CD4-positive, alpha-beta T cell treated with Interleukin-6 at 100 ng/mL for 8 hours (primary cell): ENCODE measurements at regions not wholly inside any gene's neighbourhood (a gene's known extent, or its start where the extent isn't known, plus 50 kb on each side); places are given as distances from the start of the nearest gene placed in this dataset.

ENCODE experiments used
- DNase-seq: peaks from one replicate; pipeline ENCODE4 v3.0.0-alpha.2; 2020; ENCODE audit warnings: mixed read lengths, low spot score

DNA sequence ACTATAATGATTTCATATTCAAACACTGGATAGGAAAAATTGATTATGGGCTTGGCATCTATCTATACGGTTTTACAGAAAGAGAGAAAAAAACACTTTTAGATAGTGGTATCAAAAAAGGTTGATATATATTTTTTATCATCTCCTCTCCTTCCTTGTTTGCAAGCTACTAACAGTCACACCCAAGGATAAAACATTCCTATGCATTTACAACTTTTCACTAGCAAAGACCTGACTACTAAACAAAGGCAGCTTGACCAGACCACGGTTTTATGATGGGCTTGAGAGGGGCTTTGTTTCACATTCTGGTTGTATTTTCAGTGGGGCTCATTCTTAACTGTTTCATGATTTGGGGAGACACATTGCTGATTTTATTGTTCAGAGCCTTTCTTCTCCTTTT lies 477.6 kb upstream of the CITED2 start:
- DNase-seq: no peak

DNA sequence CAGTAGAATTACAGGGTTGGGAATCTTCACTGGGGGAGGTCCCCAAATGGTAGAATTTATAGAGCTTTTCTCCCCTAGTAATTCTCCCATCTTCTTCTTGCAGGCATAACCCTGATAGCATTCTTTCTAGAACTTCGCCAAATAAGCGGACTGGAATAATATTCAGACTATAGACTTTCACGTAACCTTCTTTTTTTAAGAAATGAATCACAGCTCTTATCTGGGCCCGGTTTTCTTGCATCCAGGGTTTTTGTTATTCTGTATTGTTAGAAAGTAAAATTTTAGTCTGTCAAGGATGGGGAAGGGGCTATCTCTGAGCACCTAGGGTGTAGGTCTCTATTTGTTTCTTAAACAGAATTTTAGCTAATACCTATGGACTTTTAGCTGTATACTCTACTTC lies 476.8 kb upstream of the CITED2 start:
- DNase-seq: no peak

DNA sequence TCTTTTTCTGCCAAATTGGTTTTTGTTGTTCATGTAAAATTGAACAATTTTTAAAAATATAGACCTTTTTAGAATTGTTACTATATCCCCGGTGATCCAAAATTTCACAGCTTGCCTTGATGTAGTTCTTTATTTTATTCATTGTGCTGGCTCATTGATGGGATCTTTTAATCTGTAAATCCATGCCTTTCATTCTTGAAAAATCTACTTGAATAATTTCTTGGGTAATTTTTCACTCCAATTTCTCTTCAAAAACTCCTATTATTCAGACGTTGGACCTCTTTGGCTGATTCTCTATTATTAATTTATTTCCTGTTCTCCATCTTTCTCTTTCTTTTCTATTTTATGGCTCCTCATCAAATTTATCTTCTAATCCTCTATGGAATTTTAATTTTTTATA lies 476.1 kb upstream of the CITED2 start:
- no peak for DNase-seq

DNA sequence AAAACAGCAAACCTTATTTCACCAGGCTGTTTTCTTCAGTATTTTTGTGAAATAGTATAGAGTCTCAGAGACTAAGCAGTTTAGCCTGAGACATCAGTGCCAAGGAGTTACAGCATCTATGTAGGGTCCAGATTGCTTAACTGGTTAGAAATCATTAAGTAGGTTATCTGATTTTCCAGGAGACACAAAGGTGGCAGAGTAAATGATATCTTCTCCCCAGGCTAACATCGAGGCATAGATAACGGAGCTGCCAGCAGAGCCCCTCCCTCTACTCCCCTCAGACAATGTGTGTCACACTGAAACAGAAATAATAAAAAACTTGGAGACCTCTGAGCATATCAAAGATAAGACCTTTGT lies 473.0 kb upstream of the CITED2 start:
- DNase-seq: no peak

DNA sequence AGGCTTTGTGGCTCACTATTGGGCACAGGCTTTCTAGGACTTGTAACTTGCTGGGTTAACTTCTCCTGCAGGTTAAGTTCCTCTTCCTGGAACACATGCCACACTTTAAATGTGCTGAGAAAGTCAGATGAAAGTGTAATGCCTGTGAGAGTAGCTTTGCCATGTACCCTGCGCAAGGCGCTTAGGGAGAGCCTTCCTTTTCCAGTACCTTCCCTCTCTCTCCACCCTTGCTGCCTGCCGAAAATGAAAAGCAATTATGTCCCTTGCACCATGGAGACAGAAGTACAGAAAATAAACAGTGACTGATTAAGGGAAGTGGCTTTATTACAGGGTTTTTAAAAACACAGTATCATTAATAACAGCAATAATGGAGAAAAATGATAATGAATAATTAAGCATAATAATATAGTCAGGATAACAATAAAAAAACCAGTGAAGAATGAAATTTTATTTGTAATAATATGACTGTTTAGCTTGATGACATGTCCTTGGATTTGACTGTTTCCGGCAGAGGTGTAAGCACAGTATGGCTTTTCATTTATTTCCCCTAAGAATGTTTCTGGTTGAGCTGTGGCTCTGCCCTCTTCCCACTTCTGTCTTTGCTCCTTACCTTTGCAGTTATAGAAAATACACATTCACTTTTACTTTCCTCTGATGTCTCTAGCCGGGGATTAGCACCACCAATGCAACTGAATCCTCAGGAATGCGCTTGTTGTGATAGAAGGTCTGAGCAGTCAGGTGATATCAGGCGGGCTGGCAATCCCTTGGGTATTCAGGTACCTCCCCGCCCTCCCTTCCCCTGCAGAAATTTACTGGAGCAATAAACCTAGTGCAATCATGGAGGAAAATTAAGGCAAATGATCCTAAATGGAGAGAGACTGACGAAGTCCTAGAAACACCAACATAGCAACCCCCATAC lies 472.3 kb upstream of the CITED2 start:
- no peak for DNase-seq

DNA sequence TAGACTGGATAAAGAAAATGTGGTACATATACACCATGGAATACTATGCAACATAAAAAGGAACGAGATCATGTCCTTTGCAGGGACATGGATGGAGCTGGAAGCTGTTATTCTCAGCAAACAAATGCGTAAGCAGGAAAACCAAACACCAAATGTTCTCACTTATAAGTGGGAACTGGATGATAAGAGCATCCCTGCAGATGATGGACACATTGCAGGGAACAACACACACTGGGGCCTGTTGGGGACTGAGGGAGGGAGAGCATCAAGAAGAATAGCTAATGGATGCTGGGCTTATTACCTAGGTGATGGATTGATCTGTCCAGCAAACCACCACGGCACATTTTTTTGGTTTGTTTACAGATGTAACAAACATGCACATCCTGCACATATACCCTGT lies 470.5 kb upstream of the CITED2 start:
- DNase-seq: no peak

DNA sequence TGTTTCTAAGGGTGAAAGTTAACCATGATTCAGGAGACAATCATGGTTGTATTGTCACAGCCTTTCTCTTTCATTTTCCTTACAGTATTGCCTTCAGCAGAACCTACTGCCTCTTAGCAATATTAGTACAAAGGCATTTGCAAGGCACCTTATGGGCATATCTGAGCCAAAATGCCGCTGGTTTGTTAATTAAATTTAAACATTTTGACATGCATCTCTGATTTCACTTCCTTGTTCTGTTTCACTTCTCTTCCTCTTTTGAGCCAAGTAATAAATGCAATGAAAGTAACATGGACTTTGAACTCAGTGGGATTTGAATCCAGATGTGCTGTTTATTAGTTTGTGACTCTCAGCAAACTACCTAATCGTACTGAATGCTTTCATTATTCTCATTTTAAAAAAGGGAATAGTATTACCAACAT lies 467.4 kb upstream of the CITED2 start:
- no peak for DNase-seq

DNA sequence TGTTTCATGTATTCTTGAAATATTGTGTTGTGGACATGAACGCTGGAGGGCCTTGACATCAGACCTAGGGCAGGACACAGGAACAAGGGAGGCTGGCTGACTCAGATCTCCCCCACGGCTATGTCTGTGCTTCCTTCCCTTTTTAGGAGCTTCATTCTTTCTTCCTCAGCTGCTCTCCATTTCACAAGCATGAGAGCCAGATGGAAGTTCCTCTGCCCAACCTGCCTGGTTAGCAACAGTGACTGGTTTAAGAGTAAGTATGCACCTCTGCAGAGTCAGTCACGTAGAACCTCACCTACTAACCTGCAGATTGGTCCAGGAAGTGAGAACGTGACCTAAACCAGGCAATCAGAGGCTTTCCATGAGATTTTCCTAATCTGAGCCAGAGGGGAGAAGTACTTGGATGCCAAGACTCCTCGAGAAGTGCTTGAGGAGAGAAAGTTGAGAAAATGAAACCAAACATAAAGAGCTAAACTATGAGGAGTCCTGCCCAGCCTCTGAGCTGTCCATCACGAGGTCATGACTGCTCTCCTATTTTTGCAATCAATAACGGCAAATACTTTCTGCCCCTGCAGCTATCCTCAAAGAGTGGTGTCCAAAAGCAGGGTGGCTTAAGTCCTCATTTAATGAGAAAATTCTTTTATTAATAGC lies 465.2 kb upstream of the CITED2 start:
- DNase-seq: no peak

DNA sequence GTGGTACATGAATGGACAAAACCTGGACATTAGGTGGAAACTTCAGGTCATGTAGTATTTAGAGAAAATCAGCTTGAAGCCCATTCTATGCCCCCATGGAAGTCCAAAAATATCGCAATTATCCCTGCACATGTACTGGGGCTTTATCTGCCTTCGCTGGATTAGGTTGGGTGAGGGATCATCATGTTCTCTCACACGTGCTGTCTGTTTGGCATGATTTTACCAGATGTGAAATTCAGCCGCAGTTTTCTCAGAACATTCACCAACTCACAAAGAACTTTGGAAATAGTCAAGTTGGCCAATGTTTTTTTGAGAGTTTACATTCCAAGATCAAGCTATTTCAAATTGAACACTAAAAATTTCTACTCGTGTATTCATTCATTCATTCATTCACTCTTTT lies 459.8 kb upstream of the CITED2 start:
- DNase-seq: no peak

DNA sequence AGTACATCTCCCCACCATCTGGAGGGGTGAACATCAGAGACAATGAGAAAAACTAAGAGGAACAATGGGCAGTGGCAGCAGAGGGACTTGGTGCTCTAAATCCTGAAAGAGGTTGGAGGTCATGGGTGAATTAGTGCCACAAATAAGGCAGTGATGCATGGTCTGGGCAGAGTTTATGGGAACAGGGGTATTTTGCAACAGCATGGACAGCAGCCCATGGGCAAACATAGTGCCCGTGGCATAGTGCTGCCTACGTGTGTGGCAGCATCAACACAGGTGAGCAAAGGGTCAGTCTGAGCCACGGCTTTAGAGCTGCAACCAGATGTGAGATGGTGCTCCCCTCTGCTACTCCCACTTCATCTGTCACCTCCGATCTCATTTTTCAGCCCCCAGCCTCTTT lies 459.1 kb upstream of the CITED2 start:
- no peak for DNase-seq

DNA sequence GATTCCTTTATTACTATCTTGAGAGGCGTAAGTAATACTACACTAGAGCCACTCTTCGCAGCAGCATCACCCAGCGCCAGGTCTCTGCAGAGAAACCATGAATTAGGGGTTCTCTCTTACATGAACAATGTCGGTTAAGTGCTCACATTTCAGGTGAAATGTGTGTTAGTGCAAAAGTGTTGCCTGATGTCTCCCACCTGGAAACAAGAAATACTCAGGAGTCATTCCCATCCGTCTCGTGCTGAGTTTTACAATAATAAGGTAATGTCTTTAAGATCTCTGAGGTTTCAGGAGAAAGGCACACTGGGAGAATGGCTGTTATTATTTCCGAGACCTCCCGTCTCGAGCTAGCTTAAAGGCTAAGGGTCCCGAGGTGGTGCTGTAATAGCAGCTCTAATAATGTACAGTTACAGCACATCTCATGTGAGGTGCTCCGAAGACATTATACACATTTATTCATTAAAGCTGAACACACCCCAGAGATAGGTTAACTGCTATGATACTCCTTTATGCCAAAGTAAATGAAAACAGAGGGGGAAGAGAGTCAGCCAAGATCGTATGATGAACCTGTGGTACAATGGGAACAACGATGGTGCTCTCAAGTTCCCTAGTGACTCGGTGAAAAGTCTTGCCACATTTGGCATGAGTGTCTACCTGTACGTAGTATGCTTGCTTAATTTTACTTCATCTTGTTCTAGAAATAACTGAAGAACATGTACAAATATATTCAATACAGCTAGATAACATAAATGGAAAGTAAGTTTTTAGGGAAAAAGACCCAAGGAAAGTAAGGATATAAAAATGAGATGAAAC lies 458.3 kb upstream of the CITED2 start:
- DNase-seq: no peak

DNA sequence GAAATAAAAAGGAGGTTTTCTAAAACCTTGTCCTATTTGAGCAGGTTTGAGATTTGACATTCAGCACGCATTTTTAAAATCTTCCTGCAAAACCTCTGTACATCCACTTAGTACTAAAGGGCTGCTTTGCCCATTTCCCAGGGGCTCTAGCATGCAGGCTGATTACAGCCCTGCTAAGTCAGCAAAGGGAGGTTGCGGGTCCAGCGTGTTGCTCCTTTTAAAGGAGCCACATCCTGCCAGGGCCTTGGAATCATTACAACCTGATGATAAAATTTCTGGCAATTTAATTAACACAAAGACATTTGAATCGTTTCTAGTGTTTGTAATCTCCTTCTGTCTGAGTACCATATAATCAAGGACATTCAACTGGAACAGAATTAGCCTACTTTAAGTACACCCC lies 455.1 kb upstream of the CITED2 start:
- DNase-seq: no peak

DNA sequence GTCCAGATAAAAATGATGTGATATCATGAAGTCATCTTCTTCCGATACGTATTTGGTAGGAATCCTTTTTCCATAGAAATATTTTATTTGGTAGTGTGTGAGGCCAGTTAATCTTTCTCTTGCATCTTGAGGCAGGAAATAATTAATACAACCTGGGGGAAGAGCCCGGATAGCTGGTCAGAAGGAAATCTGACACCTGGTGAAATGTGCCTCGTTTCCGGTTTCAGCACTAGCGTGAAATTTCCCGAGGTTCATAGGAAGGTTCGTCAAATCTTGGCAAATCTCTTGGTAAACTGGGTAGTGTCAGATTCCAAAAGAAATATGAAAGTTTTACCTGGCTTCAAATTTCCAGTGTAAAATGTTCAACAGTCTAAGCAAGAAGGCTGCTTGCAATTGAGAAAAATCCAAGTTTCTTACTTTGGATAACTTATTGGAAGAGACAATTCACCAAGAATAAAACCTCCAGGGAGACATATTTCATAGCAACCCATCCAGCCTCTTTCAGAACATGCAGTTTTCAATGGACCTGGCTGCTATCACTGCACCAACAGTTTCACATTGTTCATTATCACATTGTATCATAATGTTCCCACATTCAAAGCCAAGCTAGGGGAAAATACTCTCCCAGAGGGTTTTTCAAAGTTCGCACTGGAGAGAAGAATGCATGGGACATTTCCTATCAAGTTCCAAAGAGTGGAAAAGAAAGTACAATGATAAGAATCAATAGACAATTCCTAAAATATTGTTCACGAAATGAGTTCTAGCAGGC lies 454.5 kb upstream of the CITED2 start:
- DNase-seq: no peak

DNA sequence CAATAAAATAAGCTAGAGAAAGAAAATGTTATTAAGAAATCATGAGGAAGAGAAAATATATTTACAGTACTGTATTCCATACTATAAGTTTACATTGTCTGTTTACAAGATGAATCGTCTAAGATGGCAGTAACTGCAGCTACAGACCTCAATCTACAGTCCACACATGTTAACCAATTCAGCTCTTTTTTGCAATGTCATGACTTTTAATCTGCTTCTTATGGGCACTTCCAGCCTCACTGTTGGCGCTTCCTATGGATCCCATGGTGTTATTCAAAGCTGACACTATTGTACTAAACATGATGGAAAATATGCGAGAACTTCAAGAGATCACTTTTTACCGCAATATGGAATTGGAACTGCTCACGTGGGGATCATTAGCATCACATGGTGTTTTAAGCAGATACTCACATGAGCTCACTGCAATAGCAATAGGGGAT lies 451.5 kb upstream of the CITED2 start:
- DNase-seq: no peak

DNA sequence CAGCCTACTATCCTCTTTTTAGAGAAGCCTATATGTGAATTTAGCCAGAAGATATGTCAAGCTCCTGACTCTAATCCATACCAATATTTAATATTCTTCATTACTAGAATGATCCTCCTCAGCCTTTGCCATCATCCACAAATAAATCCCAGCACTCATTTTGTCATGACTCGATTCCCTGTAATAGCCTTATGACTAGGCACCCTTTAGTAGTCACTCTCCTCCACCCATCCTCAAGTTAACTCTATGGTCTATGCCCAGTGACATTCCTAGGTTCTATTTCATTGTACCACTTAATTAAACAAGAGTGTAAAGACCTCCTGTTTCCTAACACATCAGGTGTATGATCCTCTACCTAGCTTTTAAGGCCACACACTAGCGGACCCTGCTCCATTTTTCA lies 450.4 kb upstream of the CITED2 start:
- no peak for DNase-seq

DNA sequence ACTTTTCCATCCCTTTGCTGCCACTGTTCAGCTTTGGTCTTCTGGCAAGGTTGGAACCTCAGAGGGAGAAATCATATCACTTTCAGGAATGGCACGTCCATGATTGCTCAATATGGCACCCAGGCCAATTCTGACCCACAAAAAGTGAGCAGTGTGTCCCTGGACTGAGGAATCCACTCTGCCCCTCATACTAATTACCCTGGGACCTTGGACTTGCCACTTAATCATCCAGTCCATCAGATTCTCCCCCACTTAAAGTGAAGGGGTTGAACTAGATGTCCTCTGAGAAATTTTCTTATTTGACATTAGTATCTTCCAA lies 449.3 kb upstream of the CITED2 start:
- no peak for DNase-seq

DNA sequence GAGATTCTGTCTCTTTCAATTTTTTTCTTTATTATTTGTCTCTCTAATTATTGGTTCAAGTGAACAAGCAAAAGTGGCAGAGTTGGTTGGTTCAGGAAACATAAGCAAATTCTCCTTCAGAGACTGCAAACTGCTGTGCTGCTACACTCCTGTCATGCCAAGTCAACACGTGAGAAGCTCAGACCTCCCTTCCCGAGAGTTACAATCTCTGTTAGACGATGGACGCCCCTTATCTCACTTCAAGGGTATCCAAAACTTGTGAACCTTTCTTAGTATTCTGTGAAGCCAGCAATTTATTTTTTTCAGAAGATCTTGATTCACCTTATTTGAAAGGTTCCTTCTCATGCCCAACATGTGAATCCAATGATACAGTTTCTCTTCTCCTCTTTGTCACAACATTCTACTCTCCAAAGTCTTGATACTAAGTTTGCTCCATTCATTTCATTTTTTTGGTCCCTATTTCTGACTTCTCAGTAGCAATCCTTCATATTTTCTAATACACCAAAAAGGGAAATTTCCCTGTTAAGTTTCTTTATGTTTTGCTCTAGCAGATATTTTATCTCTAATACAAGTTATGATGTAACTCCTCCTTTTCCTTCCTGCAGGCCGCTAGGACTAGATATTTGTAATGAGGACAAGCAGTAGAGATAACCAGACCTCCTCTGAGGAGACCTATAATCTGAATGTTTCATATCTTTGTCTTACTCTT lies 448.8 kb upstream of the CITED2 start:
- no peak for DNase-seq

DNA sequence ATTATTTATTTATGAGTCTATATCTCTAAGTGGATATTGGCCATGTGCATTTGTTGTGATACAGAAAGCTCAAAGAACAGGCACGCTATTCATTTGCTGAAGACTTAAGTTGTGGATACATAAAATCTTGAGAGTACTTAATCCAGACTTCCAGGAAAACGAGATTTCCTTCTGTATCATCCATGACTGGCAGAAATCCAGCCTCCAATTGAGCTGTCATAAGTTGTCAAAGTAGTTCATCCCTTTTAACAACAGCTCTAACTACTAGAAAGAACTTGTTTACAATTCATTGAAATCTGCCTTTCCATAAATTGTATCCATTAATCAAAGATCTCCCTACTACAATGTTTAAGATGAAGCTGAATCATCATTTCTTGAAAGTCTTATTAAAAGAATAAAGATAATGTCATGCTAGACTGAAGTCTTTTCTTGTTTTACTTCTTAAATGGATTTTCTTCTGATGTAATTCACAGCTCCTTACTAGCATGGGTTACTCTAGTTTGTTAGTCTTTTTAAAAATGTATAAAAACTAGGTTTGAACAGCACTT lies 447.3 kb upstream of the CITED2 start:
- DNase-seq: no peak

DNA sequence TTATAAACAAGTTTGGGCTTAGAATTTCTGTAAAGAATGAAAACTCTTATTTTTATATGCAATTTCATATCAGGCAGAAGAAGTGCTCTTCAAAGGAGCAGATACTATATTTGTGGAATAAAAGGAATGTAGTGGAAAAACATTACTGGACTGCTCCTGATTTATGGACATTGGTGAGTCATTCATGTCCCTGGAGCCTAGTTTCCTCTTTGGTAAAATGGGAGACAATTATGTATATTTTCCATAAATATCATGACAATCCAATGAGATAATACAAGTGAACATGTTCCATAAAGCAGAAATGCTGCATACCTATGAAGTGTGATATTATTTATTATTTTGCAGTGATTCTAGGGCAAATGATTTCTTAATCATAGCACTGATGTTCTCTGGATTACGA lies 445.8 kb upstream of the CITED2 start:
- DNase-seq: no peak

DNA sequence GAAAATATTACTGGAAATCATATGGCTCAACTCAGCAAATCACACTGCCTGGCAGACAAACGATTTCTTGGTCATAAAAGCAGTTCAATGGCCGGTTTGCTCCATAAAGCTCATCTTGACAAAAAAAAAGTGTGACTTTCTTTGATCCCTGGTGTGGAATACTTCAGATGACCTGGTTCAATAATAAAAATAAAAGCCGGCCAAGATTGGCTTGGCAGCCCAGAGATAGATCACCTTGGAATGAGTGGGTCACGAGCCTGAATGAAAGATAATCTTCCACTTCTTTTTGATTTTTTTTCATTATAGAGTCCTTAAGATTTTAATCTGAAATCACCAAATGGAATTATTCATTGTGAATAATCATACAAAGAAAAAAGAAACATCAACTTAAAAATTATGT lies 445.3 kb upstream of the CITED2 start:
- DNase-seq: no peak

DNA sequence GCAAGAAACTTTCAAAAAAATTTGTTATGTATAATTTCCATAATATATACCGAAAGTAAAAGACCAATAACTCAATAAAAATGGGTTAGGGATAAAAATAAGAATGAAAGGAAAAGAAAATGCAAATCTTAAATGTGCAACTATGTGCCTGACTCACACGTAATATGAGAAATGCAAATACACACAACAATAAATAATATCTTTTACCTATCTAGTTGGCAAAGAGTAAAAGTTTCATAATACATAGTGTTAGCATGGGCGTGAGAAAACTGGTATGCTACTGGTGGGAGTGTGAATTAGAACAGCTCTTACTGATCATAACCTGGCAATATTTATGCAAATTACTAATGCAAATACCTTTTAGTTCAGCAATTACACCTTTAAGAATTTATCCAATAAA lies 438.5 kb upstream of the CITED2 start:
- no peak for DNase-seq
